Endothelial cell of umbilical vein (primary cell): ENCODE measurements at regions not wholly inside any gene's neighbourhood (a gene's known extent, or its start where the extent isn't known, plus 50 kb on each side); places are given as distances from the start of the nearest gene placed in this dataset.

ENCODE experiments used
- BruUV-seq: library from RNA; stranded (reverse); fragments of 400-500 nt; replicated peaks from 2 replicates; lab custom pipeline; 2021; lab: Mats Ljungman, UMichigan
- CTCF ChIA-PET: fragments of 300-600, 350-600 bp; sonication (Branson Sonifier 250); formaldehyde crosslinking; loops from one replicate; lab custom pipeline; 2021; ENCODE audit warnings: antibody characterized with exemption, inconsistent platforms; lab: Charles Lee
- POLR2A ChIA-PET: fragments of 300-600, 350-600 bp; sonication (Branson Sonifier 250); formaldehyde crosslinking; loops from one replicate; lab custom pipeline; 2021; ENCODE audit warnings: antibody characterized with exemption, inconsistent platforms; lab: Charles Lee
- DNase-seq: peaks from one replicate; pipeline ENCODE4 v3.0.0-alpha.2; 2011; ENCODE audit warnings: low read depth, low spot score
- FAIRE-seq: peaks from 2 replicates; lab custom pipeline; 2011; peaks lifted over from hg19 to GRCh38; lab: Jason Lieb, UNC
- H2AFZ ChIP-seq: 2 replicates; pipeline ENCODE4 v1.6.0; 2012; ENCODE audit warnings: low read depth, low read length, control low read depth, inconsistent platforms
- H3K27ac ChIP-seq: 2 replicates; pipeline ENCODE4 v1.5.1; 2011; ENCODE audit warnings: low read depth, mild to moderate bottlenecking, control low read depth, low read length, moderate library complexity; ENCODE audit not compliant: insufficient read depth
- H3K27me3 ChIP-seq, 2 experiments: 2 replicates each; pipeline versions ENCODE4 v1.6.0 to v1.6.1; 2011; ENCODE audit warnings: low read length in 2 of 2, mixed read lengths in 1 of 2; ENCODE audit not compliant: control insufficient read depth in 2 of 2, insufficient read depth in 2 of 2
- H3K36me3 ChIP-seq, 2 experiments: 2 replicates in 1 of 2; 3 replicates in 1 of 2; pipeline ENCODE4 v1.5.1; 2011; ENCODE audit warnings: low read length in 2 of 2, mild to moderate bottlenecking in 1 of 2, moderate library complexity in 1 of 2; ENCODE audit not compliant: control insufficient read depth in 2 of 2, insufficient read depth in 2 of 2; ENCODE audit errors: extremely low read depth in 1 of 2
- H3K4me1 ChIP-seq: 3 replicates; pipeline ENCODE4 v1.5.1; 2011; ENCODE audit warnings: mild to moderate bottlenecking, low read length; ENCODE audit not compliant: control insufficient read depth, insufficient read depth; ENCODE audit errors: extremely low read depth
- H3K4me2 ChIP-seq: 2 replicates; pipeline ENCODE4 v1.6.1; 2011; ENCODE audit warnings: low read length, control low read depth, mixed read lengths; ENCODE audit not compliant: insufficient read depth
- H3K4me3 ChIP-seq, 3 experiments: fragments of 200-600 bp in 1 of 3; sonication (generic), shearing (Covaris generic) in 1 of 3; replicated peaks in 1 of 3; 2 replicates each; pipeline ENCODE4 v1.5.1; 2011 to 2016; ENCODE audit warnings: control low read depth in 3 of 3, low read length in 3 of 3, mild to moderate bottlenecking in 2 of 3, inconsistent platforms in 1 of 3, low read depth in 1 of 3, moderate library complexity in 1 of 3; ENCODE audit not compliant: insufficient read depth in 1 of 3
- H3K79me2 ChIP-seq: 2 replicates; pipeline ENCODE4 v1.6.0; 2012; ENCODE audit warnings: low read length, inconsistent platforms; ENCODE audit not compliant: control insufficient read depth, insufficient read depth
- H3K9ac ChIP-seq: replicated peaks from 2 replicates; pipeline ENCODE3; 2011; ENCODE audit warnings: low read length, control low read depth; ENCODE audit not compliant: insufficient read depth; ENCODE audit errors: extremely low read depth
- H3K9me1 ChIP-seq: replicated peaks from 3 replicates; pipeline ENCODE4 v1.6.0; 2011; ENCODE audit warnings: mild to moderate bottlenecking, low read length; ENCODE audit not compliant: control insufficient read depth, insufficient read depth; ENCODE audit errors: extremely low read depth
- H3K9me3 ChIP-seq: replicated peaks from 2 replicates; pipeline ENCODE4 v1.5.1; 2012; ENCODE audit warnings: low read length, inconsistent platforms; ENCODE audit not compliant: control insufficient read depth, insufficient read depth
- H4K20me1 ChIP-seq: replicated peaks from 2 replicates; pipeline ENCODE3; 2011; ENCODE audit warnings: mild to moderate bottlenecking, low read length; ENCODE audit not compliant: control insufficient read depth, insufficient read depth; ENCODE audit errors: extremely low read depth
- CTCF ChIP-seq, 2 donors: IDR thresholded peaks; 1 replicate in 1 of 2; 2 replicates in 1 of 2; pipeline ENCODE4 v1.5.1; 2011; ENCODE audit warnings: low read length in 2 of 2, mild to moderate bottlenecking in 2 of 2, moderate library complexity in 2 of 2, control low read depth in 1 of 2, inconsistent platforms in 1 of 2, low read depth in 1 of 2; ENCODE audit not compliant: insufficient read depth in 1 of 2; ENCODE audit errors: extremely low read depth in 1 of 2
- EZH2 ChIP-seq: IDR thresholded peaks from 2 replicates; pipeline ENCODE4 v1.6.1; 2012; ENCODE audit warnings: borderline replicate concordance, low read depth, mild to moderate bottlenecking, moderate library complexity, low read length, inconsistent platforms; ENCODE audit not compliant: severe bottlenecking
- FOS ChIP-seq: IDR thresholded peaks from 2 replicates; pipeline ENCODE4 v1.6.1; 2011; ENCODE audit warnings: mild to moderate bottlenecking, low read length, moderate library complexity, borderline replicate concordance; ENCODE audit not compliant: insufficient read depth
- GATA2 ChIP-seq: IDR thresholded peaks from 2 replicates; pipeline ENCODE4 v1.7.0; 2011; ENCODE audit warnings: low read depth, mild to moderate bottlenecking, moderate library complexity, mixed read lengths, low read length; ENCODE audit not compliant: insufficient read length, insufficient read depth
- JUN ChIP-seq: IDR thresholded peaks from 2 replicates; pipeline ENCODE4 v1.6.1; 2011; ENCODE audit warnings: borderline replicate concordance, low read depth; ENCODE audit not compliant: insufficient read length, insufficient read depth
- MYC ChIP-seq: IDR thresholded peaks from one replicate; pipeline ENCODE4 v1.6.1; 2011; ENCODE audit warnings: mild to moderate bottlenecking, low read depth, low read length
- POLR2A ChIP-seq: IDR thresholded peaks from 2 replicates; pipeline ENCODE4 v1.6.1; 2012; ENCODE audit warnings: low read depth, mild to moderate bottlenecking, control low read depth, low read length
- POLR2AphosphoS5 ChIP-seq: IDR thresholded peaks from 2 replicates; pipeline ENCODE4 v1.6.1; 2012; ENCODE audit warnings: low read depth, mild to moderate bottlenecking, control low read depth, low read length, moderate library complexity; ENCODE audit not compliant: insufficient read depth
- dilution Hi-C: fragments of 300-500 bp; cut with MboI; formaldehyde crosslinking; loops from one replicate; pipeline ENCODE4 v1.15.0; 2019; ENCODE audit warnings: low sequenced_read_pairs; ENCODE audit not compliant: extremely low pct_ligation_motif_present
- intact Hi-C: fragments of 100-400 bp; cut with micrococcal nuclease; formaldehyde crosslinking; loops from one replicate; pipeline ENCODE4 v1.10.0; 2022
- TF ChIP-seq, protein P1 (sequence below): IDR thresholded peaks from 2 replicates; pipeline ENCODE4 v1.6.1; 2011; ENCODE audit not compliant: insufficient read depth, insufficient read length

GRCh38 chr13:90197722-90198121 lies 1149.8 kb upstream of the MIR17HG start:
- H3K4me2 ChIP-seq = no peak overlapping the region
- no peak overlapping the region for H3K27ac ChIP-seq
- H2AFZ ChIP-seq = no peak overlapping the region
- no peaks in the 10 kb centered on the region for H3K36me3 ChIP-seq
- ChIA-PET POLR2A (no interaction called here), CTCF (no interaction called here)
- DNase-seq (no peak), FAIRE-seq (no peak)
- no peak overlapping the region for H3K9ac ChIP-seq
- H3K79me2 ChIP-seq = no peaks in the 10 kb centered on the region
- intact Hi-C loops (no loop called here), dilution Hi-C loops (no loop called here)
- TF ChIP-seq CTCF (IDR thresholded peaks at IDR 0.05; ENCODE audit: extremely low read depth in 1 of 2, insufficient read depth in 1 of 2, low read depth in 1 of 2, low read length in 2 of 2) (no peak), JUN (no peak), EZH2 (no peak), GATA2 (no peak), POLR2A (no peak), MYC (no peak), FOS (no peak), POLR2AphosphoS5 (no peak)
- TF ChIP-seq, protein P1, sequence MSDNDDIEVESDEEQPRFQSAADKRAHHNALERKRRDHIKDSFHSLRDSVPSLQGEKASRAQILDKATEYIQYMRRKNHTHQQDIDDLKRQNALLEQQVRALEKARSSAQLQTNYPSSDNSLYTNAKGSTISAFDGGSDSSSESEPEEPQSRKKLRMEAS = no peak
- no TSS peak for BruUV-seq
- H3K9me1 ChIP-seq = no peaks in the 10 kb centered on the region
- H4K20me1 ChIP-seq = no peaks in the 10 kb centered on the region
- no peaks in the 10 kb centered on the region for H3K4me1 ChIP-seq
- H3K4me3 ChIP-seq = no peak overlapping the region
- H3K9me3 ChIP-seq = peaks cover 3% of the 10 kb centered on the region
- H3K27me3 ChIP-seq = no peaks in the 10 kb centered on the region
